GM12878 (cell line): ENCODE measurements at regions not wholly inside any gene's neighbourhood (a gene's known extent, or its start where the extent isn't known, plus 50 kb on each side); places are given as distances from the start of the nearest gene placed in this dataset.

Experiments
- ATAC-seq: fragments of 200-7000 bp; cut with Tn5 transposase; 3 replicates; pipeline ENCODE4 v1.9.1; 2020; ENCODE audit warnings: mild to moderate bottlenecking, moderate library complexity
- BruUV-seq: library from RNA; stranded (reverse); fragments of 400-500 nt; replicated peaks from 2 replicates; lab custom pipeline; 2021; lab: Mats Ljungman, UMichigan
- CTCF ChIA-PET: fragments of 300-600 bp; sonication (Branson Sonifier 250); formaldehyde crosslinking; extraction: SDS; loops from one replicate; lab custom pipeline; 2021; ENCODE audit warnings: inconsistent platforms; lab: Yijun Ruan, JAX
- POLR2A ChIA-PET: fragments of 350-600 bp; formaldehyde crosslinking; extraction: SDS; loops from one replicate; lab custom pipeline; 2021; ENCODE audit warnings: inconsistent platforms; lab: Charles Lee
- RAD21 ChIA-PET: fragments of 300-600 bp; sonication (Branson Sonifier 250); formaldehyde crosslinking; loops from one replicate; lab custom pipeline; 2023; ENCODE audit warnings: antibody characterized with exemption; ENCODE audit not compliant: unreplicated experiment; lab: Charles Lee
- SMC1A ChIA-PET: fragments of 300-600 bp; sonication (Branson Sonifier 250); formaldehyde crosslinking; loops from one replicate; lab custom pipeline; 2023; ENCODE audit not compliant: unreplicated experiment, uncharacterized antibody; lab: Charles Lee
- DNase-seq: peaks from one replicate; pipeline ENCODE4 v3.0.0-alpha.2; 2011; ENCODE audit warnings: low read depth, low spot score
- FAIRE-seq: peaks from 3 replicates; lab custom pipeline; 2011; peaks lifted over from hg19 to GRCh38; lab: Jason Lieb, UNC
- H2AFZ ChIP-seq: 2 replicates; pipeline ENCODE4 v1.6.0; 2011; ENCODE audit warnings: low read depth, low read length, control low read depth; ENCODE audit not compliant: control insufficient read depth
- H3K27ac ChIP-seq: 2 replicates; pipeline ENCODE4 v1.5.1; 2011; ENCODE audit warnings: control low read depth; ENCODE audit not compliant: control insufficient read depth, insufficient read depth
- H3K27me3 ChIP-seq, 2 experiments: replicated peaks in 1 of 2; 2 replicates each; pipeline versions ENCODE4 v1.6.0 to v1.6.1; 2011; ENCODE audit warnings: low read length in 1 of 2; ENCODE audit not compliant: control insufficient read depth in 2 of 2, insufficient read depth in 2 of 2
- H3K36me3 ChIP-seq, 2 experiments: 2 replicates each; pipeline ENCODE4 v1.5.1; 2011; ENCODE audit warnings: low read length in 1 of 2; ENCODE audit not compliant: control insufficient read depth in 2 of 2, insufficient read depth in 2 of 2
- H3K4me1 ChIP-seq: 2 replicates; pipeline ENCODE4 v1.6.1; 2011; ENCODE audit warnings: mild to moderate bottlenecking, low read length, moderate library complexity, mixed read lengths; ENCODE audit not compliant: control insufficient read depth, insufficient read depth
- H3K4me2 ChIP-seq: 2 replicates; pipeline ENCODE4 v1.6.0; 2011; ENCODE audit warnings: control low read depth; ENCODE audit not compliant: control insufficient read depth, insufficient read depth
- H3K4me3 ChIP-seq: fragments of 200-600 bp; sonication (generic); 2 replicates; pipeline ENCODE4 v1.5.1; 2016
- H3K79me2 ChIP-seq: 2 replicates; pipeline ENCODE4 v1.6.0; 2011; ENCODE audit warnings: low read length; ENCODE audit not compliant: control insufficient read depth, insufficient read depth
- H3K9ac ChIP-seq: 2 replicates; pipeline ENCODE4 v1.8.0; 2011; ENCODE audit warnings: low read length, control low read depth, mixed read lengths; ENCODE audit not compliant: control insufficient read depth, insufficient read depth
- H3K9me3 ChIP-seq: replicated peaks from 3 replicates; pipeline ENCODE4 v1.5.1; 2011; ENCODE audit warnings: mild to moderate bottlenecking, low read length; ENCODE audit not compliant: control insufficient read depth, insufficient read depth
- H4K20me1 ChIP-seq: 2 replicates; pipeline ENCODE4 v1.6.0; 2011; ENCODE audit not compliant: control insufficient read depth, insufficient read depth
- ASH2L ChIP-seq: fragments of 300-600, 200-600 bp; sonication (generic); IDR thresholded peaks from 2 replicates; pipeline ENCODE4 v1.6.1; 2017; ENCODE audit warnings: low read depth, mild to moderate bottlenecking, borderline replicate concordance
- DPF2 ChIP-seq: fragments of 450-650 bp; IDR thresholded peaks from 2 replicates; pipeline ENCODE4 v1.6.1; 2017; ENCODE audit warnings: mild to moderate bottlenecking
- ETV6 ChIP-seq, 2 experiments: fragments of 450-650 bp in 1 of 2; IDR thresholded peaks in 1 of 2; conservative IDR thresholded peaks in 1 of 2; 2 replicates each; pipeline ENCODE4 v1.6.1; 2014; ENCODE audit warnings: antibody characterized with exemption in 1 of 2, borderline replicate concordance in 1 of 2, low read depth in 1 of 2, mild to moderate bottlenecking in 1 of 2, moderate library complexity in 1 of 2
- MTA3 ChIP-seq: IDR thresholded peaks from 2 replicates; pipeline ENCODE4 v1.6.1; 2012; ENCODE audit warnings: low read length, inconsistent platforms, borderline replicate concordance
- NR2C2 ChIP-seq: IDR thresholded peaks from 2 replicates; pipeline ENCODE4 v1.6.1; 2011; ENCODE audit warnings: borderline replicate concordance, low read depth; ENCODE audit not compliant: control insufficient read depth, insufficient read length
- WGBS: methylation state at CpG from one replicate; pipeline ENCODE4 v1.1.6; 2016; ENCODE audit warnings: low lambda C conversion rate; ENCODE audit not compliant: insufficient replicate concordance, insufficient coverage; ENCODE audit errors: missing lambda C conversion rate; 5-methylcytosine and 5-hydroxymethylcytosine counted together
- in situ Hi-C: fragments of 300-500 bp; cut with MboI; formaldehyde crosslinking; loops from 9 replicates; pipeline ENCODE4 v1.14.3; 2018; ENCODE audit warnings: mixed read lengths
- intact Hi-C: fragments of 100-400 bp; cut with micrococcal nuclease; formaldehyde crosslinking; loops from one replicate; pipeline ENCODE4 v1.14.2; 2022; ENCODE audit not compliant: unreplicated experiment
- TF ChIP-seq, protein P1 (sequence below), 3 experiments: IDR thresholded peaks in 2 of 3; conservative IDR thresholded peaks in 1 of 3; 2 replicates each; pipeline ENCODE4 v1.5.1; 2011; ENCODE audit warnings: low read depth in 3 of 3, low read length in 3 of 3, mild to moderate bottlenecking in 3 of 3, control low read depth in 2 of 3, moderate library complexity in 2 of 3, inconsistent platforms in 1 of 3, mixed read lengths in 1 of 3; ENCODE audit not compliant: control insufficient read depth in 2 of 3, insufficient read depth in 1 of 3; ENCODE audit errors: extremely low read depth in 1 of 3
- TF ChIP-seq, protein P2 (sequence below): IDR thresholded peaks from 2 replicates; pipeline ENCODE4 v1.6.1; 2012; ENCODE audit warnings: improper control_type of control experiment, low read depth, low read length; ENCODE audit not compliant: insufficient replicate concordance

DNA sequence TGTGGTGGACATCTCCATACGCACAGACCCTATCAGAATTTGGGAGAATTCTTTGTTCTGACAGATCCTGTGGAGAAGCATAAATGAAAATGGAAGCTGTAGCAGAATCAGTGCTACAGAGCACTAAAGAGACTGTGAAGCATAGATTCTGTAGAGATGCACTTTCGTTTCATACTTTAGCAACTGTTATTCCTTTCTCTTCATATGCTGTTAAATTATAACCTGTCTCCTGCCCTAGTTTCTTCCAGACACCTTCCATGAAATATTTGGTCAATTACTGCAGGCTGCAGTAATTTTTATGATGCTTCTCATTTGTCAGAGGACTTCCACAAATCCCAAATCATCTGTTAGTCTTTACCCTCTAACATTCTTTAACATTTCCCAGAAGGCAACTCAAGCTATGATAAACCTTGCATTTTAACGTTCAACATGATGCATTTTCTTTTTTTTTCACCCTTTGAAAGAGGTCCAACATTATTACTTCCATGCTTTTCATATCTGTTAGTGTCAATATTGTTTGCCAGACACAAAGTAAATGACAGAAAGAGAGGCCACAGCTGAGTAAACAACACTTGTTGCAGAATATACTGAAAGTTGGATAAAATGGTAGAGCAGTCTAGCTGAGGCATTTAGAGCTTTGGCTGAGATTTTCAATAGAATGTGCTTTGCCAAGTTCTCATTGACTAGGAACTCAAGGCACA is 412.7 kb downstream of the LMO7 start (continued):
- TF ChIP-seq, protein P1, sequence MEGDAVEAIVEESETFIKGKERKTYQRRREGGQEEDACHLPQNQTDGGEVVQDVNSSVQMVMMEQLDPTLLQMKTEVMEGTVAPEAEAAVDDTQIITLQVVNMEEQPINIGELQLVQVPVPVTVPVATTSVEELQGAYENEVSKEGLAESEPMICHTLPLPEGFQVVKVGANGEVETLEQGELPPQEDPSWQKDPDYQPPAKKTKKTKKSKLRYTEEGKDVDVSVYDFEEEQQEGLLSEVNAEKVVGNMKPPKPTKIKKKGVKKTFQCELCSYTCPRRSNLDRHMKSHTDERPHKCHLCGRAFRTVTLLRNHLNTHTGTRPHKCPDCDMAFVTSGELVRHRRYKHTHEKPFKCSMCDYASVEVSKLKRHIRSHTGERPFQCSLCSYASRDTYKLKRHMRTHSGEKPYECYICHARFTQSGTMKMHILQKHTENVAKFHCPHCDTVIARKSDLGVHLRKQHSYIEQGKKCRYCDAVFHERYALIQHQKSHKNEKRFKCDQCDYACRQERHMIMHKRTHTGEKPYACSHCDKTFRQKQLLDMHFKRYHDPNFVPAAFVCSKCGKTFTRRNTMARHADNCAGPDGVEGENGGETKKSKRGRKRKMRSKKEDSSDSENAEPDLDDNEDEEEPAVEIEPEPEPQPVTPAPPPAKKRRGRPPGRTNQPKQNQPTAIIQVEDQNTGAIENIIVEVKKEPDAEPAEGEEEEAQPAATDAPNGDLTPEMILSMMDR (IDR thresholded peaks at IDR 0.05 in 2 of 3, conservative IDR thresholded peaks at IDR 0.05 in 1 of 3; ENCODE audit: control insufficient read depth in 2 of 3, extremely low read depth in 1 of 3, insufficient read depth in 1 of 3, low read depth in 3 of 3, low read length in 3 of 3) = no peak
- TF ChIP-seq DPF2 (no peak), NR2C2 (no peak), ASH2L (no peak), MTA3 (no peak)

GRCh38 chr13:76048131-76048530 is 412.0 kb downstream of the LMO7 start:
- ChIA-PET CTCF (no interaction called here), POLR2A (no interaction called here), SMC1A (no interaction called here), RAD21 (no interaction called here)
- no TSS peak for BruUV-seq
- Histone ChIP-seq H3K36me3 (no peaks in the 10 kb centered on the region), H3K27me3 (no peaks in the 10 kb centered on the region), H3K9ac (no peak overlapping the region), H3K4me1 (no peaks in the 10 kb centered on the region), H4K20me1 (no peaks in the 10 kb centered on the region), H2AFZ (no peak overlapping the region), H3K27ac (no peak overlapping the region), H3K9me3 (no peaks in the 10 kb centered on the region), H3K4me3 (no peak overlapping the region), H3K4me2 (no peak overlapping the region), H3K79me2 (no peaks in the 10 kb centered on the region)
- 30% methylated on average over 3 of the region's 3 CpGs for WGBS
- no peak for FAIRE-seq
- intact Hi-C loops (no loop called here), in situ Hi-C loops (no loop called here)
- DNase-seq = no peak
- TF ChIP-seq, protein P2, sequence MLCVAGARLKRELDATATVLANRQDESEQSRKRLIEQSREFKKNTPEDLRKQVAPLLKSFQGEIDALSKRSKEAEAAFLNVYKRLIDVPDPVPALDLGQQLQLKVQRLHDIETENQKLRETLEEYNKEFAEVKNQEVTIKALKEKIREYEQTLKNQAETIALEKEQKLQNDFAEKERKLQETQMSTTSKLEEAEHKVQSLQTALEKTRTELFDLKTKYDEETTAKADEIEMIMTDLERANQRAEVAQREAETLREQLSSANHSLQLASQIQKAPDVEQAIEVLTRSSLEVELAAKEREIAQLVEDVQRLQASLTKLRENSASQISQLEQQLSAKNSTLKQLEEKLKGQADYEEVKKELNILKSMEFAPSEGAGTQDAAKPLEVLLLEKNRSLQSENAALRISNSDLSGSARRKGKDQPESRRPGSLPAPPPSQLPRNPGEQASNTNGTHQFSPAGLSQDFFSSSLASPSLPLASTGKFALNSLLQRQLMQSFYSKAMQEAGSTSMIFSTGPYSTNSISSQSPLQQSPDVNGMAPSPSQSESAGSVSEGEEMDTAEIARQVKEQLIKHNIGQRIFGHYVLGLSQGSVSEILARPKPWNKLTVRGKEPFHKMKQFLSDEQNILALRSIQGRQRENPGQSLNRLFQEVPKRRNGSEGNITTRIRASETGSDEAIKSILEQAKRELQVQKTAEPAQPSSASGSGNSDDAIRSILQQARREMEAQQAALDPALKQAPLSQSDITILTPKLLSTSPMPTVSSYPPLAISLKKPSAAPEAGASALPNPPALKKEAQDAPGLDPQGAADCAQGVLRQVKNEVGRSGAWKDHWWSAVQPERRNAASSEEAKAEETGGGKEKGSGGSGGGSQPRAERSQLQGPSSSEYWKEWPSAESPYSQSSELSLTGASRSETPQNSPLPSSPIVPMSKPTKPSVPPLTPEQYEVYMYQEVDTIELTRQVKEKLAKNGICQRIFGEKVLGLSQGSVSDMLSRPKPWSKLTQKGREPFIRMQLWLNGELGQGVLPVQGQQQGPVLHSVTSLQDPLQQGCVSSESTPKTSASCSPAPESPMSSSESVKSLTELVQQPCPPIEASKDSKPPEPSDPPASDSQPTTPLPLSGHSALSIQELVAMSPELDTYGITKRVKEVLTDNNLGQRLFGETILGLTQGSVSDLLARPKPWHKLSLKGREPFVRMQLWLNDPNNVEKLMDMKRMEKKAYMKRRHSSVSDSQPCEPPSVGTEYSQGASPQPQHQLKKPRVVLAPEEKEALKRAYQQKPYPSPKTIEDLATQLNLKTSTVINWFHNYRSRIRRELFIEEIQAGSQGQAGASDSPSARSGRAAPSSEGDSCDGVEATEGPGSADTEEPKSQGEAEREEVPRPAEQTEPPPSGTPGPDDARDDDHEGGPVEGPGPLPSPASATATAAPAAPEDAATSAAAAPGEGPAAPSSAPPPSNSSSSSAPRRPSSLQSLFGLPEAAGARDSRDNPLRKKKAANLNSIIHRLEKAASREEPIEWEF = no peak
- no peak for TF ChIP-seq ETV6 (conservative IDR thresholded peaks at IDR 0.05 in 1 of 2, IDR thresholded peaks at IDR 0.05 in 1 of 2; ENCODE audit: borderline replicate concordance in 1 of 2, low read depth in 1 of 2)
- no peak for ATAC-seq
